IMR-90 (cell line): ENCODE measurements at regions not wholly inside any gene's neighbourhood (a gene's known extent, or its start where the extent isn't known, plus 50 kb on each side); places are given as distances from the start of the nearest gene placed in this dataset.

Source experiments
- ATAC-seq: fragments of 200-7000 bp; cut with Tn5 transposase; 2 replicates; pipeline ENCODE4 v1.9.1; 2020; ENCODE audit warnings: low read depth, mild to moderate bottlenecking, moderate library complexity
- BruUV-seq: library from RNA; stranded (reverse); fragments of 400-500 nt; replicated peaks from 2 replicates; lab custom pipeline; 2021; lab: Mats Ljungman, UMichigan
- CTCF ChIA-PET: fragments of 300-600 bp; formaldehyde crosslinking; extraction: SDS; loops from one replicate; lab custom pipeline; 2021; ENCODE audit warnings: antibody characterized with exemption; lab: Yijun Ruan, JAX
- POLR2A ChIA-PET: fragments of 300-600 bp; sonication (Branson Sonifier 250); formaldehyde crosslinking; loops from one replicate; lab custom pipeline; 2022; ENCODE audit warnings: antibody characterized with exemption; ENCODE audit not compliant: unreplicated experiment; lab: Charles Lee
- DNase-seq: peaks from one replicate; pipeline ENCODE4 v3.0.0; 2013
- H2AFZ ChIP-seq: replicated peaks from 2 replicates; pipeline ENCODE3; 2013; ENCODE audit warnings: low read length, mild to moderate bottlenecking; ENCODE audit not compliant: poor library complexity
- H2AK5ac ChIP-seq: 2 replicates; pipeline ENCODE4 v1.6.1; 2013; ENCODE audit warnings: low read depth, low read length, inconsistent platforms
- H2AK9ac ChIP-seq: replicated peaks from 2 replicates; pipeline ENCODE3; 2013; ENCODE audit warnings: mild to moderate bottlenecking, low read depth, low read length, moderate library complexity; ENCODE audit not compliant: poor library complexity
- H2BK120ac ChIP-seq: 2 replicates; pipeline ENCODE4 v1.6.1; 2013; ENCODE audit warnings: low read depth, low read length, inconsistent platforms
- H2BK15ac ChIP-seq: 3 replicates; pipeline ENCODE4 v1.6.1; 2013; ENCODE audit warnings: low read depth, low read length, inconsistent platforms
- H2BK20ac ChIP-seq: 2 replicates; pipeline ENCODE4 v1.6.1; 2013; ENCODE audit warnings: low read depth, mild to moderate bottlenecking, inconsistent platforms, low read length, moderate library complexity
- H2BK5ac ChIP-seq: 2 replicates; pipeline ENCODE4 v1.6.1; 2013; ENCODE audit warnings: mild to moderate bottlenecking, low read depth, low read length, inconsistent platforms; ENCODE audit not compliant: poor library complexity, severe bottlenecking
- H3K14ac ChIP-seq: replicated peaks from 2 replicates; pipeline ENCODE4 v1.6.1; 2013; ENCODE audit warnings: low read depth, low read length, inconsistent platforms
- H3K18ac ChIP-seq: 2 replicates; pipeline ENCODE4 v1.6.1; 2013; ENCODE audit warnings: low read depth, low read length, control low read depth
- H3K23ac ChIP-seq: 2 replicates; pipeline ENCODE4 v1.6.1; 2013; ENCODE audit warnings: low read depth, low read length, inconsistent platforms
- H3K27ac ChIP-seq: 2 replicates; pipeline ENCODE4 v1.5.1; 2013; ENCODE audit warnings: mild to moderate bottlenecking, control low read depth, low read length; ENCODE audit not compliant: insufficient read depth
- H3K27me3 ChIP-seq: 2 replicates; pipeline ENCODE4 v1.6.1; 2013; ENCODE audit warnings: low read length; ENCODE audit not compliant: control insufficient read depth, insufficient read depth
- H3K36me3 ChIP-seq: 2 replicates; pipeline ENCODE4 v1.6.1; 2013; ENCODE audit warnings: low read length, mixed read lengths; ENCODE audit not compliant: control insufficient read depth, insufficient read depth
- H3K4ac ChIP-seq: 2 replicates; pipeline ENCODE4 v1.6.1; 2013; ENCODE audit warnings: low read depth, low read length, inconsistent platforms
- H3K4me1 ChIP-seq: 2 replicates; pipeline ENCODE4 v1.6.1; 2013; ENCODE audit warnings: low read length, mixed read lengths; ENCODE audit not compliant: control insufficient read depth, insufficient read depth
- H3K4me2 ChIP-seq: 2 replicates; pipeline ENCODE4 v1.6.1; 2013; ENCODE audit warnings: low read depth, mild to moderate bottlenecking, control low read depth, low read length, moderate library complexity
- H3K4me3 ChIP-seq: 2 replicates; pipeline ENCODE4 v1.5.1; 2013; ENCODE audit warnings: low read depth, mild to moderate bottlenecking, control low read depth, low read length, moderate library complexity; ENCODE audit not compliant: insufficient read depth
- H3K56ac ChIP-seq: 2 replicates; pipeline ENCODE4 v1.6.1; 2013; ENCODE audit warnings: low read length, inconsistent platforms; ENCODE audit not compliant: insufficient read depth; ENCODE audit errors: extremely low read depth
- H3K79me1 ChIP-seq, 2 experiments: 2 replicates each; pipeline ENCODE4 v1.6.1; 2013; ENCODE audit warnings: low read length in 2 of 2, inconsistent platforms in 1 of 2, low read depth in 1 of 2
- H3K9ac ChIP-seq: 2 replicates; pipeline ENCODE4 v1.6.1; 2013; ENCODE audit warnings: low read depth, low read length, control low read depth
- H3K9me1 ChIP-seq: 2 replicates; pipeline ENCODE4 v1.6.1; 2013; ENCODE audit warnings: low read length, inconsistent platforms; ENCODE audit not compliant: insufficient read depth
- H3K9me3 ChIP-seq: 2 replicates; pipeline ENCODE4 v1.6.1; 2013; ENCODE audit warnings: low read length; ENCODE audit not compliant: control insufficient read depth, insufficient read depth
- H4K20me1 ChIP-seq: 2 replicates; pipeline ENCODE4 v1.6.1; 2013; ENCODE audit warnings: low read length, inconsistent platforms; ENCODE audit not compliant: insufficient read depth
- H4K5ac ChIP-seq: 2 replicates; pipeline ENCODE4 v1.6.1; 2013; ENCODE audit warnings: mild to moderate bottlenecking, low read depth, low read length, control low read depth
- H4K8ac ChIP-seq, 2 experiments: 2 replicates each; pipeline ENCODE4 v1.6.1; 2013; ENCODE audit warnings: low read depth in 2 of 2, low read length in 2 of 2, control low read depth in 1 of 2, inconsistent platforms in 1 of 2
- H4K91ac ChIP-seq: 2 replicates; pipeline ENCODE4 v1.6.1; 2013; ENCODE audit warnings: low read depth, low read length, inconsistent platforms; ENCODE audit not compliant: insufficient read depth
- CEBPB ChIP-seq: IDR thresholded peaks from 2 replicates; pipeline ENCODE4 v1.6.1; 2012; ENCODE audit warnings: low read depth, low read length, improper control_type of control experiment
- ELK1 ChIP-seq: fragments of 150-350 bp; IDR thresholded peaks from 2 replicates; pipeline ENCODE4 v1.6.1; 2016; ENCODE audit warnings: low read depth, mild to moderate bottlenecking, low read length, moderate library complexity, borderline replicate concordance
- FOS ChIP-seq: fragments of 150-350 bp; IDR thresholded peaks from 2 replicates; pipeline ENCODE4 v1.6.1; 2016; ENCODE audit warnings: low read depth, low read length
- MAFK ChIP-seq: IDR thresholded peaks from 2 replicates; pipeline ENCODE4 v1.6.1; 2012; ENCODE audit warnings: low read depth, low read length, improper control_type of control experiment
- MAZ ChIP-seq: IDR thresholded peaks from 2 replicates; pipeline ENCODE4 v1.6.1; 2012; ENCODE audit warnings: low read depth, mild to moderate bottlenecking, low read length, improper control_type of control experiment, moderate library complexity, borderline replicate concordance
- MXI1 ChIP-seq: IDR thresholded peaks from 2 replicates; pipeline ENCODE4 v1.6.1; 2012; ENCODE audit warnings: low read depth, mild to moderate bottlenecking, low read length, moderate library complexity, borderline replicate concordance
- POLR2A ChIP-seq: IDR thresholded peaks from 2 replicates; pipeline ENCODE4 v1.6.1; 2012; ENCODE audit warnings: mild to moderate bottlenecking, low read depth, low read length
- RCOR1 ChIP-seq: IDR thresholded peaks from 2 replicates; pipeline ENCODE4 v1.6.1; 2012; ENCODE audit warnings: mild to moderate bottlenecking, low read length, improper control_type of control experiment; ENCODE audit not compliant: insufficient replicate concordance
- RFX5 ChIP-seq: IDR thresholded peaks from 2 replicates; pipeline ENCODE4 v1.8.0; 2012; ENCODE audit warnings: low read depth, mild to moderate bottlenecking, low read length, moderate library complexity
- SMC3 ChIP-seq: fragments of 150-350 bp; IDR thresholded peaks from 2 replicates; pipeline ENCODE4 v1.6.1; 2016; ENCODE audit warnings: low read depth, mild to moderate bottlenecking, antibody characterized with exemption, low read length, moderate library complexity
- USF2 ChIP-seq: fragments of 150-350 bp; IDR thresholded peaks from 2 replicates; pipeline ENCODE4 v1.6.1; 2017; ENCODE audit warnings: mild to moderate bottlenecking, antibody characterized with exemption, low read length, low read depth
- WGBS, 2 experiments: methylation state at CpG; one replicate each; pipeline versions ENCODE4 v1.1.5 to v1.1.7; 2013; ENCODE audit warnings: missing lambda C conversion rate in 2 of 2; ENCODE audit not compliant: insufficient read length in 1 of 2; ENCODE audit errors: extremely low coverage in 2 of 2; 5-methylcytosine and 5-hydroxymethylcytosine counted together
- dilution Hi-C: fragments of 300-500 bp; cut with HindIII; formaldehyde crosslinking; loops from one replicate; pipeline ENCODE4 v1.14.3; 2018; ENCODE audit warnings: low sequenced_read_pairs; ENCODE audit not compliant: unreplicated experiment
- in situ Hi-C: fragments of 300-500 bp; cut with MboI; formaldehyde crosslinking; loops from 3 replicates; pipeline ENCODE4 v1.14.3; 2019; ENCODE audit warnings: low sequenced_read_pairs, inconsistent platforms, mixed read lengths
- intact Hi-C: fragments of 100-400 bp; cut with micrococcal nuclease; formaldehyde crosslinking; loops from 2 replicates; pipeline ENCODE4 v1.10.0; 2022

GRCh38 chr7:83879063-83879462 lies 230.1 kb upstream of the SEMA3E start:
- no peak overlapping the region for H3K4ac ChIP-seq
- no peak overlapping the region for H3K4me3 ChIP-seq
- no peak overlapping the region for H3K27ac ChIP-seq
- no peak overlapping the region for H2AK5ac ChIP-seq
- in situ Hi-C loops: no loop called here
- no peak for ATAC-seq
- H3K36me3 ChIP-seq: no peaks in the 10 kb centered on the region
- ChIA-PET POLR2A (no interaction called here), CTCF (no interaction called here)
- no peak overlapping the region for H3K18ac ChIP-seq
- H2BK20ac ChIP-seq: no peak overlapping the region
- H3K4me2 ChIP-seq: no peak overlapping the region
- H2BK120ac ChIP-seq: no peak overlapping the region
- H3K27me3 ChIP-seq: no peaks in the 10 kb centered on the region
- WGBS, 2 experiments: no CpG with 5 or more reads among the region's 1 CpG
- H3K14ac ChIP-seq: no peak overlapping the region
- intact Hi-C loops: no loop called here
- dilution Hi-C loops: no loop called here
- no peaks in the 10 kb centered on the region for H4K20me1 ChIP-seq
- no peaks in the 10 kb centered on the region for H3K79me1 ChIP-seq
- H3K23ac ChIP-seq: no peak overlapping the region
- no peak overlapping the region for H2AK9ac ChIP-seq
- no peak overlapping the region for H4K5ac ChIP-seq
- no peaks in the 10 kb centered on the region for H3K9me1 ChIP-seq
- no peaks in the 10 kb centered on the region for H3K9me3 ChIP-seq
- no peak overlapping the region for H2AFZ ChIP-seq
- H2BK15ac ChIP-seq: no peak overlapping the region
- no peak overlapping the region for H4K8ac ChIP-seq
- no peak overlapping the region for H4K91ac ChIP-seq
- no peak overlapping the region for H2BK5ac ChIP-seq
- no peak overlapping the region for H3K9ac ChIP-seq
- no peaks in the 10 kb centered on the region for H3K4me1 ChIP-seq
- no TSS peak for BruUV-seq
- TF ChIP-seq MXI1 (no peak), USF2 (no peak), SMC3 (no peak), MAZ (no peak), CEBPB (no peak), MAFK (no peak), RFX5 (no peak), RCOR1 (no peak), ELK1 (no peak), FOS (no peak), POLR2A (no peak)
- H3K56ac ChIP-seq: no peak overlapping the region
- no peak for DNase-seq
